Activated CD8-positive, alpha-beta T cell treated with anti-CD3 and anti-CD28 coated beads for 36 hours (primary cell): ENCODE measurements at regions not wholly inside any gene's neighbourhood (a gene's known extent, or its start where the extent isn't known, plus 50 kb on each side); places are given as distances from the start of the nearest gene placed in this dataset.

Source experiments
- ATAC-seq: fragments of 200-7000 bp; cut with Tn5 transposase; one replicate; pipeline ENCODE4 v1.10.0; 2021; ENCODE audit warnings: mild to moderate bottlenecking, moderate library complexity
- CTCF ChIA-PET: fragments of 350-600 bp; sonication (Branson Sonifier 250); formaldehyde crosslinking; loops from one replicate; lab custom pipeline; 2021; ENCODE audit warnings: antibody characterized with exemption; lab: Charles Lee
- POLR2A ChIA-PET: fragments of 350-600 bp; sonication (Branson Sonifier 250); formaldehyde crosslinking; loops from one replicate; lab custom pipeline; 2021; ENCODE audit warnings: antibody characterized with exemption; lab: Charles Lee
- DNase-seq: peaks from one replicate; pipeline ENCODE4 v3.0.0-alpha.2; 2020
- H3K27ac Mint-ChIP-seq: one replicate; pipeline ENCODE4 v1.8.0; 2021; ENCODE audit warnings: mild to moderate bottlenecking, mixed read lengths
- H3K27me3 Mint-ChIP-seq: one replicate; pipeline ENCODE4 v1.8.0; 2021; ENCODE audit warnings: mixed read lengths
- H3K36me3 Mint-ChIP-seq: one replicate; pipeline ENCODE4 v1.8.0; 2021; ENCODE audit warnings: low read depth, mixed read lengths
- H3K4me1 Mint-ChIP-seq: one replicate; pipeline ENCODE4 v1.8.0; 2021; ENCODE audit warnings: low read depth, mixed read lengths
- H3K4me3 Mint-ChIP-seq: one replicate; pipeline ENCODE4 v1.8.0; 2021; ENCODE audit warnings: mild to moderate bottlenecking, moderate library complexity, mixed read lengths
- H3K9me3 Mint-ChIP-seq: one replicate; pipeline ENCODE4 v1.8.0; 2021; ENCODE audit warnings: mixed read lengths
- intact Hi-C: fragments of 100-400 bp; cut with micrococcal nuclease; formaldehyde crosslinking; loops from one replicate; pipeline ENCODE4 v1.10.0; 2022
- TF ChIP-seq, protein P1 (sequence below): fragments of 200-600 bp; IDR thresholded peaks from one replicate; pipeline ENCODE4 v1.8.0; 2022; ENCODE audit warnings: antibody characterized with exemption, mild to moderate bottlenecking

- CTCF ChIA-PET, result no interaction called here
- intact Hi-C loops, result no loop called here
- H3K27me3 Mint-ChIP-seq, result peaks cover 2% of the 10 kb centered on the region
- H3K9me3 Mint-ChIP-seq, result no peaks in the 10 kb centered on the region
- POLR2A ChIA-PET, result no interaction called here
- H3K4me1 Mint-ChIP-seq, result no peaks in the 10 kb centered on the region
- TF ChIP-seq, protein P1, sequence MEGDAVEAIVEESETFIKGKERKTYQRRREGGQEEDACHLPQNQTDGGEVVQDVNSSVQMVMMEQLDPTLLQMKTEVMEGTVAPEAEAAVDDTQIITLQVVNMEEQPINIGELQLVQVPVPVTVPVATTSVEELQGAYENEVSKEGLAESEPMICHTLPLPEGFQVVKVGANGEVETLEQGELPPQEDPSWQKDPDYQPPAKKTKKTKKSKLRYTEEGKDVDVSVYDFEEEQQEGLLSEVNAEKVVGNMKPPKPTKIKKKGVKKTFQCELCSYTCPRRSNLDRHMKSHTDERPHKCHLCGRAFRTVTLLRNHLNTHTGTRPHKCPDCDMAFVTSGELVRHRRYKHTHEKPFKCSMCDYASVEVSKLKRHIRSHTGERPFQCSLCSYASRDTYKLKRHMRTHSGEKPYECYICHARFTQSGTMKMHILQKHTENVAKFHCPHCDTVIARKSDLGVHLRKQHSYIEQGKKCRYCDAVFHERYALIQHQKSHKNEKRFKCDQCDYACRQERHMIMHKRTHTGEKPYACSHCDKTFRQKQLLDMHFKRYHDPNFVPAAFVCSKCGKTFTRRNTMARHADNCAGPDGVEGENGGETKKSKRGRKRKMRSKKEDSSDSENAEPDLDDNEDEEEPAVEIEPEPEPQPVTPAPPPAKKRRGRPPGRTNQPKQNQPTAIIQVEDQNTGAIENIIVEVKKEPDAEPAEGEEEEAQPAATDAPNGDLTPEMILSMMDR, result no peak
- no peak for ATAC-seq
- no peak for DNase-seq
- no peaks in the 10 kb centered on the region for H3K36me3 Mint-ChIP-seq
- no peak overlapping the region for H3K27ac Mint-ChIP-seq
- no peak overlapping the region for H3K4me3 Mint-ChIP-seq
Observed at GRCh38 chr5:60520451-60521227, 179.3 kb downstream of the DEPDC1B start.

- DNase-seq (no peak), ATAC-seq (no peak)
- intact Hi-C loops, result no loop called here
- Mint-ChIP-seq H3K27ac (no peak overlapping the region), H3K27me3 (peaks cover 2% of the 10 kb centered on the region), H3K9me3 (no peaks in the 10 kb centered on the region), H3K4me1 (no peaks in the 10 kb centered on the region), H3K4me3 (no peak overlapping the region), H3K36me3 (no peaks in the 10 kb centered on the region)
- CTCF ChIA-PET, result no interaction called here
- TF ChIP-seq, protein P1, result no peak
- POLR2A ChIA-PET, result no interaction called here
Observed at GRCh38 chr5:60519372-60519771, 180.6 kb downstream of the DEPDC1B start.

DNA sequence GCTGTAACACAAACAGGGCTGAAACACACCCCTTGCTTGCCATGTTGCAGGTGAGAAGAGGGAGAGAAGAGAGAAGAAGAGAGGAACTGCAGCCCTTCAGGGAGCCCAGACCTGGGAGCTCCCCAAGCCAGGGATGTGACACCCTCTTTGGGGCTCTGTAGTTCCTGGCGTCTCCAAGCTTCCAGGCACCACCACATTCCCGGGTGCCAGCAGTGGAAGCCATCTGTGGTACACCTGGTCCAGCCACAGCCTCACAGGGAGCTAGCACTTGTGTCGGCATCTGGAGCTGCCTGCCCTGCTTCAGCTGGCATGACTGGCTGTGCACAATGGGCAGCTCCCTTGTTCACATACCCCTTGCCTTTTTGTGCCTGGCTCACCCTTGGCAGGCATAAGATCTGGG lies 182.1 kb downstream of the DEPDC1B start:
- TF ChIP-seq, protein P1, result no peak
- no peak for ATAC-seq
- no peak for DNase-seq
- ChIA-PET POLR2A (no interaction called here), CTCF (no interaction called here)
- H3K36me3 Mint-ChIP-seq, result no peaks in the 10 kb centered on the region
- no peaks in the 10 kb centered on the region for H3K9me3 Mint-ChIP-seq
- H3K27ac Mint-ChIP-seq, result no peak overlapping the region
- peaks cover 2% of the 10 kb centered on the region for H3K27me3 Mint-ChIP-seq
- intact Hi-C loops, result no loop called here
- no peak overlapping the region for H3K4me3 Mint-ChIP-seq
- H3K4me1 Mint-ChIP-seq, result no peaks in the 10 kb centered on the region

- ChIA-PET CTCF (interaction anchor here (0.7 kb wide), 1 partner anchor 35 kb away, joined by 3 read pairs; no protein-coding TSS in a partner anchor), POLR2A (no interaction called here)
- no peak for DNase-seq
- H3K4me3 Mint-ChIP-seq, result no peak overlapping the region
- H3K36me3 Mint-ChIP-seq, result no peaks in the 10 kb centered on the region
- ATAC-seq, result no peak
- TF ChIP-seq, protein P1, result no peak
- peaks cover 2% of the 10 kb centered on the region for H3K27me3 Mint-ChIP-seq
- no peak overlapping the region for H3K27ac Mint-ChIP-seq
- no peaks in the 10 kb centered on the region for H3K9me3 Mint-ChIP-seq
- intact Hi-C loops, result no loop called here
- no peaks in the 10 kb centered on the region for H3K4me1 Mint-ChIP-seq
Observed at GRCh38 chr5:60517094-60517694, 182.8 kb downstream of the DEPDC1B start.

- TF ChIP-seq, protein P1, result no peak
- Mint-ChIP-seq H3K27ac (no peak overlapping the region), H3K9me3 (no peaks in the 10 kb centered on the region), H3K4me1 (no peaks in the 10 kb centered on the region), H3K27me3 (peaks cover 2% of the 10 kb centered on the region), H3K36me3 (no peaks in the 10 kb centered on the region), H3K4me3 (no peak overlapping the region)
- CTCF ChIA-PET, result interaction anchor here (0.7 kb wide), 1 partner anchor 35 kb away, joined by 3 read pairs; no protein-coding TSS in a partner anchor
- intact Hi-C loops, result no loop called here
- POLR2A ChIA-PET, result no interaction called here
- no peak for DNase-seq
- no peak for ATAC-seq
Observed at GRCh38 chr5:60516688-60517087, 183.3 kb downstream of the DEPDC1B start.
